Caco-2 (cell line): ENCODE measurements at regions not wholly inside any gene's neighbourhood (a gene's known extent, or its start where the extent isn't known, plus 50 kb on each side); places are given as distances from the start of the nearest gene placed in this dataset.
A peak's percentile ranks its signal among the peaks of the same experiment; 100 is the strongest.
"Not testable (repeated sequence)": the region's sequence is repeated elsewhere in the genome, so short reads cannot be mapped to it uniquely, and the experiment has no call there.

ENCODE experiments used
- BruUV-seq: library from RNA; stranded (reverse); fragments of 400-500 nt; replicated peaks from 2 replicates; lab custom pipeline; 2021; lab: Mats Ljungman, UMichigan
- CTCF ChIA-PET: fragments of 300-600 bp; sonication (Branson Sonifier 250); formaldehyde crosslinking; loops from one replicate; lab custom pipeline; 2022; ENCODE audit warnings: antibody characterized with exemption; lab: Charles Lee
- POLR2A ChIA-PET: fragments of 300-600 bp; sonication (Branson Sonifier 250); formaldehyde crosslinking; loops from one replicate; lab custom pipeline; 2022; ENCODE audit warnings: antibody characterized with exemption; lab: Charles Lee
- DNase-seq, 2 experiments: peaks; one replicate each; pipeline versions ENCODE4 v3.0.0 to v3.0.0-alpha.2; 2020 to 2022
- H3K27me3 ChIP-seq: replicated peaks from 2 replicates; pipeline ENCODE4 v1.6.0; 2011; ENCODE audit warnings: low read length; ENCODE audit not compliant: control insufficient read depth, insufficient read depth
- H3K36me3 ChIP-seq: 2 replicates; pipeline ENCODE4 v1.5.1; 2011; ENCODE audit warnings: low read length; ENCODE audit not compliant: control insufficient read depth, insufficient read depth
- H3K4me1 ChIP-seq: fragments of 250-450 bp; sonication (Bioruptor Pico); 2 replicates; pipeline ENCODE4 v1.5.1; 2020; ENCODE audit warnings: mild to moderate bottlenecking
- H3K4me3 ChIP-seq: 2 replicates; pipeline ENCODE4 v1.5.1; 2011; ENCODE audit warnings: low read depth, mild to moderate bottlenecking, control low read depth, low read length
- H3K9me3 ChIP-seq: fragments of 250-450 bp; sonication (Bioruptor Pico); 2 replicates; pipeline ENCODE4 v1.5.1; 2020; ENCODE audit warnings: mild to moderate bottlenecking, moderate library complexity
- H3K27ac Mint-ChIP-seq: one replicate; pipeline ENCODE4 v1.8.0; 2022; ENCODE audit warnings: mixed read lengths; ENCODE audit not compliant: unreplicated experiment
- H3K27me3 Mint-ChIP-seq: one replicate; pipeline ENCODE4 v1.8.0; 2022; ENCODE audit warnings: mixed read lengths; ENCODE audit not compliant: insufficient read depth, unreplicated experiment
- H3K36me3 Mint-ChIP-seq: one replicate; pipeline ENCODE4 v1.8.0; 2022; ENCODE audit warnings: mild to moderate bottlenecking, mixed read lengths; ENCODE audit not compliant: insufficient read depth, unreplicated experiment
- H3K4me1 Mint-ChIP-seq: one replicate; pipeline ENCODE4 v1.8.0; 2022; ENCODE audit warnings: low read depth, mixed read lengths; ENCODE audit not compliant: unreplicated experiment
- H3K4me3 Mint-ChIP-seq: one replicate; pipeline ENCODE4 v1.8.0; 2022; ENCODE audit warnings: mild to moderate bottlenecking, moderate library complexity, mixed read lengths; ENCODE audit not compliant: unreplicated experiment
- H3K9me3 Mint-ChIP-seq: one replicate; pipeline ENCODE4 v1.8.0; 2022; ENCODE audit warnings: mixed read lengths; ENCODE audit not compliant: unreplicated experiment
- intact Hi-C: fragments of 100-400 bp; cut with micrococcal nuclease; formaldehyde crosslinking; loops from one replicate; pipeline ENCODE4 v1.10.0; 2022; ENCODE audit not compliant: unreplicated experiment
- TF ChIP-seq, protein P1 (sequence below), 2 experiments: fragments of 200-600 bp in 1 of 2; IDR thresholded peaks; 1 replicate in 1 of 2; 2 replicates in 1 of 2; pipeline versions ENCODE4 v1.5.1 to v1.8.0; 2011 to 2022; ENCODE audit warnings: antibody characterized with exemption in 1 of 2, control low read depth in 1 of 2, inconsistent platforms in 1 of 2, low read depth in 1 of 2, low read length in 1 of 2, mild to moderate bottlenecking in 1 of 2, moderate library complexity in 1 of 2; ENCODE audit not compliant: insufficient read depth in 1 of 2, severe bottlenecking in 1 of 2, unreplicated experiment in 1 of 2

DNA sequence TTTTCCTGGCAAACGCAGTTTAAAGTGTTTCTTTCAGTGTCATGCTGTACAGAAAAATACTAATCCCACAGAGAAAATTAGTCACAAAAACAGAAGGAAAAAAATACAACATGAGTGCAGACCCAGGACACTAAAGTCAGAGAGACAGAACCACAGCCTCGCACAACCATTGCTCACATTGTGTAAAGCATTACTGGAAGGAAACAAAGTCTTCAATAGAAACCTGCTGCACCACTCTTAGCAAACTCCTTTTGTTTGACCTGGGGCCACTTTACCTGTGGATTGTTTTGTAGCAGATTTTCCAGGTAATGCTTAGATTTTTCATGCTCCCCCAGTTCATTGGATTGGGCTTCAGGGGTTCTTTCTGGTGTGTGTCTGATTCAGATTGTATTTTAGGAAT lies 131.8 kb upstream of the TMLHE start:
- CTCF ChIA-PET: no interaction called here
- Mint-ChIP-seq H3K4me1 (no peaks in the 10 kb centered on the region), H3K27ac (no peak overlapping the region), H3K27me3 (peaks cover 2% of the 10 kb centered on the region), H3K4me3 (peak overlapping the region; percentile 66), H3K9me3 (peaks cover 4% of the 10 kb centered on the region), H3K36me3 (no peaks in the 10 kb centered on the region)
- POLR2A ChIA-PET: no interaction called here
- DNase-seq: no peak
- Histone ChIP-seq H3K36me3 (no peaks in the 10 kb centered on the region), H3K9me3 (no peaks in the 10 kb centered on the region), H3K27me3 (no peaks in the 10 kb centered on the region), H3K4me3 (no peak overlapping the region), H3K4me1 (no peaks in the 10 kb centered on the region)
- TF ChIP-seq, protein P1, sequence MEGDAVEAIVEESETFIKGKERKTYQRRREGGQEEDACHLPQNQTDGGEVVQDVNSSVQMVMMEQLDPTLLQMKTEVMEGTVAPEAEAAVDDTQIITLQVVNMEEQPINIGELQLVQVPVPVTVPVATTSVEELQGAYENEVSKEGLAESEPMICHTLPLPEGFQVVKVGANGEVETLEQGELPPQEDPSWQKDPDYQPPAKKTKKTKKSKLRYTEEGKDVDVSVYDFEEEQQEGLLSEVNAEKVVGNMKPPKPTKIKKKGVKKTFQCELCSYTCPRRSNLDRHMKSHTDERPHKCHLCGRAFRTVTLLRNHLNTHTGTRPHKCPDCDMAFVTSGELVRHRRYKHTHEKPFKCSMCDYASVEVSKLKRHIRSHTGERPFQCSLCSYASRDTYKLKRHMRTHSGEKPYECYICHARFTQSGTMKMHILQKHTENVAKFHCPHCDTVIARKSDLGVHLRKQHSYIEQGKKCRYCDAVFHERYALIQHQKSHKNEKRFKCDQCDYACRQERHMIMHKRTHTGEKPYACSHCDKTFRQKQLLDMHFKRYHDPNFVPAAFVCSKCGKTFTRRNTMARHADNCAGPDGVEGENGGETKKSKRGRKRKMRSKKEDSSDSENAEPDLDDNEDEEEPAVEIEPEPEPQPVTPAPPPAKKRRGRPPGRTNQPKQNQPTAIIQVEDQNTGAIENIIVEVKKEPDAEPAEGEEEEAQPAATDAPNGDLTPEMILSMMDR (IDR thresholded peaks at IDR 0.05; ENCODE audit: insufficient read depth in 1 of 2, low read depth in 1 of 2, low read length in 1 of 2, severe bottlenecking in 1 of 2, unreplicated experiment in 1 of 2): no peak
- BruUV-seq: no TSS peak
- intact Hi-C loops: no loop called here

DNA sequence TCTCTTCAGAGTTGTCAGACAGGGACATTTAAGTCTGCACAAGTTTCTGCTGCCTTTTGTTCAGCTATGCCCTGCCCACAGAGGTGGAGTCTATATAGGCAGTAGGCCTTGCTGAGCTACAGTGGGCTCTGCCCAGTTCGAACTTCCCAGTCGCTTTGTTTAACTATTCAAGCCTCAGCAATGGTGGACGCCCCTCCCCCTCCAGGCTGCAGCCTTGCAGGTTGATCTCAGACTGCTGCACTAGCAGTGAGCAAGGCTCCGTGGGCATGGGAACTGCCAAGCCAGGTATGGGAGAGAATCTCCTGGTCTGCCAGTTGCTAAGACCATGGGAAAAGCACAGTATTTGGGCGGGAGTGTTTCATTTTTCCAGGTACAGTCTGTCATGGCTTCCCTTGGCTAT lies 115.6 kb upstream of the TMLHE start:
- H3K27me3 ChIP-seq, H3K9me3 ChIP-seq, H3K4me1 ChIP-seq, BruUV-seq, H3K4me3 ChIP-seq, H3K9me3 Mint-ChIP-seq, H3K27ac Mint-ChIP-seq, DNase-seq, H3K27me3 Mint-ChIP-seq, H3K36me3 ChIP-seq, POLR2A ChIA-PET, intact Hi-C loops, CTCF ChIA-PET, H3K4me1 Mint-ChIP-seq, H3K4me3 Mint-ChIP-seq, H3K36me3 Mint-ChIP-seq: not testable (repeated sequence)

DNA sequence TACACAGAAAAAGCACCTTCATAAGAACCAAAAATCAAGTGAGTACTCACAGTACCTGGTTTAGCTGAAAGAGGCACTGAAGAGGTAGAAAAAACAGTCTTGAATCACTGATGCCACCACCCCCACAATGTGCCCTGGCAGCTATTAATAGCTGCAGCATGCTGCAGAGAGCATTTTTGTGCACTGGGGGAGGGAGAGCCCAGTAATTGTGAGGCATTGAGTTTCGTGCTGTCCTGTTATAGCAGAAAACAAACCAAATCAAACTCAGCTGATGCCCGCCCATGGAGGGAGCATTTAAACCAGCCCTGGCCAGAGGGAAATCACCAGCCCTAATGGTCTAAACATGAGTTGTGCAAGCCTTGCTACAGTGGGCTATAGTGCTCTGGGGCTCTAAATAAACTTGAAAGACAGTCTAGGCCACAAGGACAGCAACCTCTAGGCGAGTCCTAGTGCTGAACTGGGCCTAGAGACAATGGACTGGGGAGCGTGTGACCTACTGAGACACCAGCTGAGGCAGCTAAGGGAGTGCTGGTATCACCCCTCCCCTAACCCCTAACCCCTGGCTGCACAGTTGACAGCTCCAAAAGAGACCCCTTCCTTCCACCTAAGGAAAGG lies 106.3 kb upstream of the TMLHE start:
- TF ChIP-seq, protein P1 (IDR thresholded peaks at IDR 0.05; ENCODE audit: insufficient read depth in 1 of 2, low read depth in 1 of 2, low read length in 1 of 2, severe bottlenecking in 1 of 2, unreplicated experiment in 1 of 2): no peak
- Mint-ChIP-seq H3K9me3 (no peaks in the 10 kb centered on the region), H3K36me3 (no peaks in the 10 kb centered on the region), H3K27ac (no peak overlapping the region), H3K4me1 (no peaks in the 10 kb centered on the region), H3K27me3 (no peaks in the 10 kb centered on the region), H3K4me3 (no peak overlapping the region)
- POLR2A ChIA-PET: no interaction called here
- intact Hi-C loops: no loop called here
- Histone ChIP-seq H3K36me3 (no peaks in the 10 kb centered on the region), H3K27me3 (no peaks in the 10 kb centered on the region), H3K4me3 (no peak overlapping the region), H3K4me1 (no peaks in the 10 kb centered on the region), H3K9me3 (no peaks in the 10 kb centered on the region)
- no TSS peak for BruUV-seq
- DNase-seq: no peak
- CTCF ChIA-PET: no interaction called here

DNA sequence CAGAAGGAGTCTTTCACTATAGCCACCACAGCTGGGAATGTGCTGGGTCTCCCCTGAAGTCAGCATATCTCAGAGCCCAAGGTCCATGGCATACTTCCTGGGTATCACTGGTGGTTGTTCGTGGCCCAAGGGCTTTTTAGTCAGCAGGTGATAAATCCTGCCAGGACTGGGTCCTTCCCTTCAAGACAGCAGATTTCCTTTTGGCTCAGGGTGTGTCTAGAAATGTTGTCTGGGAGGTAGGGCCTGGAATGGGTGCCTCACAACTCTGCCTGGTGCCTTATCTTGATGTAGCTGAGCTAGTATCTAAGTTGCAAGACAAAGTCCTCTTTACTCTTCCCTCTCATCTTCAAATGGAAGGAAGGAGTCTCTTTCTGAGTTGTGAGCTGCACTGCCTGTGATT lies 102.4 kb upstream of the TMLHE start:
- intact Hi-C loops: no loop called here
- ChIA-PET CTCF (no interaction called here), POLR2A (no interaction called here)
- Mint-ChIP-seq H3K9me3 (no peaks in the 10 kb centered on the region), H3K27ac (no peak overlapping the region), H3K27me3 (no peaks in the 10 kb centered on the region), H3K36me3 (no peaks in the 10 kb centered on the region), H3K4me1 (no peaks in the 10 kb centered on the region), H3K4me3 (no peak overlapping the region)
- Histone ChIP-seq H3K36me3 (no peaks in the 10 kb centered on the region), H3K9me3 (no peaks in the 10 kb centered on the region), H3K4me1 (no peaks in the 10 kb centered on the region), H3K4me3 (no peak overlapping the region), H3K27me3 (no peaks in the 10 kb centered on the region)
- no peak for DNase-seq
- TF ChIP-seq, protein P1 (IDR thresholded peaks at IDR 0.05; ENCODE audit: insufficient read depth in 1 of 2, low read depth in 1 of 2, low read length in 1 of 2, severe bottlenecking in 1 of 2, unreplicated experiment in 1 of 2): no peak
- no TSS peak for BruUV-seq
